H1 (cell line): ENCODE measurements at regions not wholly inside any gene's neighbourhood (a gene's known extent, or its start where the extent isn't known, plus 50 kb on each side); places are given as distances from the start of the nearest gene placed in this dataset.

Source experiments
- CBX5 ChIP-seq: fragments of 300-800, 300-1000 bp; sonication (generic); IDR thresholded peaks from 2 replicates; pipeline ENCODE4 v1.7.1; 2016; ENCODE audit warnings: antibody characterized with exemption, low read length, low read depth
- CHD2 ChIP-seq: IDR thresholded peaks from 2 replicates; pipeline ENCODE4 v1.6.1; 2012; ENCODE audit warnings: low read length, improper control_type of control experiment
- GABPA ChIP-seq: IDR thresholded peaks from 2 replicates; pipeline ENCODE4 v1.6.1; 2011; ENCODE audit warnings: mild to moderate bottlenecking, low read length, moderate library complexity, borderline replicate concordance; ENCODE audit not compliant: insufficient read depth
- KDM4A ChIP-seq: IDR thresholded peaks from one replicate; pipeline ENCODE4 v1.7.1; 2012; ENCODE audit warnings: low read depth, mild to moderate bottlenecking, moderate library complexity, low read length, inconsistent platforms; ENCODE audit not compliant: severe bottlenecking
- SUZ12 ChIP-seq: fragments of 200-600 bp; sonication (generic); IDR thresholded peaks from 2 replicates; pipeline ENCODE4 v1.6.1; 2012; ENCODE audit warnings: mild to moderate bottlenecking, inconsistent platforms, low read length, moderate library complexity, mixed read lengths
- TBP ChIP-seq: IDR thresholded peaks from 2 replicates; pipeline ENCODE4 v1.6.1; 2011; ENCODE audit warnings: low read depth, low read length, improper control_type of control experiment
- TCF12 ChIP-seq: IDR thresholded peaks from 2 replicates; pipeline ENCODE4 v1.6.1; 2011; ENCODE audit warnings: low read depth, mild to moderate bottlenecking, low read length
- USF2 ChIP-seq: IDR thresholded peaks from 2 replicates; pipeline ENCODE4 v1.6.1; 2011; ENCODE audit warnings: low read length, improper control_type of control experiment

- TF ChIP-seq KDM4A, result no peak
- no peak for TF ChIP-seq SUZ12
- TF ChIP-seq TBP, result no peak
- TF ChIP-seq USF2, result no peak
- no peak for TF ChIP-seq TCF12
- TF ChIP-seq CBX5, result no peak
- TF ChIP-seq GABPA, result no peak
- no peak for TF ChIP-seq CHD2
- TF ChIP-seq, all 59 proteins: peak for 0
Observed at GRCh38 chr11:23494981-23495380, 634.7 kb upstream of the CCDC179 start (continued).
